GM23338 (cell line): ENCODE measurements at regions not wholly inside any gene's neighbourhood (a gene's known extent, or its start where the extent isn't known, plus 50 kb on each side); places are given as distances from the start of the nearest gene placed in this dataset.

ENCODE experiments used
- ATAC-seq: fragments of 200-7000 bp; cut with Tn5 transposase; 3 replicates; pipeline ENCODE4 v1.9.1; 2020
- DNase-seq: peaks from one replicate; pipeline ENCODE4 v3.0.0-alpha.2; 2015; ENCODE audit warnings: low spot score
- H2AFZ ChIP-seq: fragments of 200-600 bp; sonication (generic); 2 replicates; pipeline ENCODE4 v1.8.0; 2016; ENCODE audit warnings: antibody characterized with exemption, mild to moderate bottlenecking, moderate library complexity
- H3F3A ChIP-seq: fragments of 200-600 bp; sonication (generic); replicated peaks from 2 replicates; pipeline ENCODE4 v1.8.0; 2017; ENCODE audit warnings: antibody characterized with exemption, mixed run types, low read depth
- H3K27ac ChIP-seq: fragments of 200-600 bp; sonication (generic); 2 replicates; pipeline ENCODE4 v1.6.1; 2016; ENCODE audit warnings: low read depth
- H3K27me3 ChIP-seq: fragments of 200-600 bp; sonication (generic); 2 replicates; pipeline ENCODE4 v1.8.0; 2016; ENCODE audit warnings: mild to moderate bottlenecking, mixed run types, moderate library complexity; ENCODE audit not compliant: insufficient read depth
- H3K36me3 ChIP-seq: fragments of 200-600 bp; sonication (generic); 2 replicates; pipeline ENCODE4 v1.8.0; 2016; ENCODE audit warnings: mild to moderate bottlenecking; ENCODE audit not compliant: insufficient read depth
- H3K4me1 ChIP-seq: fragments of 200-600 bp; sonication (generic); 2 replicates; pipeline ENCODE4 v1.8.0; 2016; ENCODE audit warnings: mild to moderate bottlenecking, moderate library complexity; ENCODE audit not compliant: insufficient read depth
- H3K4me2 ChIP-seq: fragments of 200-600 bp; sonication (generic); 2 replicates; pipeline ENCODE4 v1.7.1; 2017; ENCODE audit warnings: mixed run types
- H3K4me3 ChIP-seq: fragments of 200-600 bp; sonication (generic); 2 replicates; pipeline ENCODE4 v1.6.1; 2016; ENCODE audit warnings: mixed run types
- H3K79me2 ChIP-seq: fragments of 200-600 bp; sonication (generic); replicated peaks from 2 replicates; pipeline ENCODE4 v1.8.0; 2017; ENCODE audit warnings: mild to moderate bottlenecking; ENCODE audit not compliant: insufficient read depth
- H3K9me2 ChIP-seq: fragments of 200-600 bp; sonication (generic); 2 replicates; pipeline ENCODE4 v1.8.0; 2017; ENCODE audit not compliant: insufficient read depth
- H4K20me1 ChIP-seq: fragments of 200-600 bp; sonication (generic); replicated peaks from 2 replicates; pipeline ENCODE4 v1.8.0; 2017; ENCODE audit warnings: mild to moderate bottlenecking; ENCODE audit not compliant: insufficient read depth
- H3K27ac Mint-ChIP-seq: 2 replicates; pipeline ENCODE4 v1.8.0; 2020; ENCODE audit warnings: inconsistent platforms, mild to moderate bottlenecking, moderate library complexity, mixed read lengths
- H3K27me3 Mint-ChIP-seq: 3 replicates; pipeline ENCODE4 v1.8.0; 2022; ENCODE audit warnings: low read depth, mild to moderate bottlenecking, moderate library complexity, mixed read lengths, inconsistent platforms; ENCODE audit not compliant: insufficient read depth, poor library complexity
- H3K36me3 Mint-ChIP-seq: 3 replicates; pipeline ENCODE4 v1.8.0; 2021; ENCODE audit warnings: low read depth, mild to moderate bottlenecking, inconsistent platforms, moderate library complexity, mixed read lengths
- H3K4me1 Mint-ChIP-seq: 3 replicates; pipeline ENCODE4 v1.8.0; 2020; ENCODE audit warnings: mild to moderate bottlenecking, inconsistent platforms, mixed read lengths
- H3K4me3 Mint-ChIP-seq: 3 replicates; pipeline ENCODE4 v1.8.0; 2021; ENCODE audit warnings: moderate library complexity, mild to moderate bottlenecking, inconsistent platforms, mixed read lengths
- H3K9me3 Mint-ChIP-seq: 3 replicates; pipeline ENCODE4 v1.8.0; 2020; ENCODE audit warnings: moderate library complexity, mild to moderate bottlenecking, inconsistent platforms, mixed read lengths
- CTCF ChIP-seq, 2 experiments: fragments of 200-600 bp in 1 of 2; sonication (generic) in 1 of 2; conservative IDR thresholded peaks; 2 replicates each; pipeline versions ENCODE4 v1.5.1 to v1.6.1; 2016 to 2017; ENCODE audit warnings: antibody characterized with exemption in 2 of 2, low read depth in 2 of 2, mild to moderate bottlenecking in 2 of 2, moderate library complexity in 1 of 2
- ETS1 ChIP-seq: IDR thresholded peaks from 2 replicates; pipeline ENCODE4 v1.6.1; 2016; ENCODE audit warnings: antibody characterized with exemption
- EZH2phosphoT487 ChIP-seq: fragments of 200-600 bp; sonication (generic); IDR thresholded peaks from one replicate; pipeline ENCODE4 v1.8.1; 2018; ENCODE audit warnings: antibody characterized with exemption; ENCODE audit not compliant: unreplicated experiment
- JUNB ChIP-seq: IDR thresholded peaks from one replicate; pipeline ENCODE4 v1.6.1; 2016; ENCODE audit warnings: antibody characterized with exemption; ENCODE audit not compliant: unreplicated experiment
- NANOG ChIP-seq: IDR thresholded peaks from 2 replicates; pipeline ENCODE4 v1.6.1; 2016; ENCODE audit warnings: antibody characterized with exemption, borderline replicate concordance
- POLR2AphosphoS5 ChIP-seq: IDR thresholded peaks from 2 replicates; pipeline ENCODE4 v1.6.1; 2016; ENCODE audit warnings: antibody characterized with exemption, low read depth
- STAT1 ChIP-seq: IDR thresholded peaks from one replicate; pipeline ENCODE4 v1.6.1; 2016; ENCODE audit warnings: antibody characterized with exemption; ENCODE audit not compliant: unreplicated experiment
- ZNF114 ChIP-seq: fragments of 250-450 bp; sonication (Bioruptor Pico); IDR thresholded peaks from 2 replicates; pipeline ENCODE4 v1.5.0; 2020; ENCODE audit warnings: mild to moderate bottlenecking, moderate library complexity
- ZNF331 ChIP-seq: fragments of 250-450 bp; sonication (Bioruptor Pico); IDR thresholded peaks from 2 replicates; pipeline ENCODE4 v1.5.0; 2020; ENCODE audit warnings: low read depth, mild to moderate bottlenecking, moderate library complexity
- ZNF462 ChIP-seq: fragments of 250-450 bp; sonication (Bioruptor Pico); IDR thresholded peaks from 2 replicates; pipeline ENCODE4 v1.5.0; 2020; ENCODE audit warnings: mild to moderate bottlenecking, moderate library complexity

- TF ChIP-seq CTCF (conservative IDR thresholded peaks at IDR 0.05; ENCODE audit: low read depth in 2 of 2) (no peak), NANOG (no peak), JUNB (no peak), ZNF114 (CRISPR knock-in tag) (no peak), ZNF331 (CRISPR knock-in tag) (no peak)
Measured at GRCh38 chr3:22358334-22358733, 607.3 kb upstream of the ZNF385D start (continued).

- Mint-ChIP-seq H3K9me3 (no peaks in the 10 kb centered on the region), H3K36me3 (no peaks in the 10 kb centered on the region), H3K27ac (no peak overlapping the region), H3K4me3 (no peak overlapping the region), H3K4me1 (no peaks in the 10 kb centered on the region), H3K27me3 (peaks cover 2% of the 10 kb centered on the region)
- Histone ChIP-seq H3K27ac (no peak overlapping the region), H3K4me1 (no peaks in the 10 kb centered on the region), H3K4me2 (no peak overlapping the region), H3K36me3 (no peaks in the 10 kb centered on the region), H4K20me1 (no peaks in the 10 kb centered on the region), H2AFZ (no peak overlapping the region), H3K9me2 (no peaks in the 10 kb centered on the region), H3K79me2 (no peaks in the 10 kb centered on the region), H3K27me3 (no peaks in the 10 kb centered on the region), H3K4me3 (no peak overlapping the region), H3F3A (no peaks in the 10 kb centered on the region)
- no peak for ATAC-seq
- DNase-seq: no peak
- TF ChIP-seq ZNF331 (CRISPR knock-in tag) (no peak), CTCF (conservative IDR thresholded peaks at IDR 0.05; ENCODE audit: low read depth in 2 of 2) (no peak), JUNB (no peak), ZNF114 (CRISPR knock-in tag) (no peak), ZNF462 (CRISPR knock-in tag) (no peak), STAT1 (no peak), NANOG (no peak), EZH2phosphoT487 (no peak), POLR2AphosphoS5 (no peak), ETS1 (no peak)
Measured at GRCh38 chr3:22360164-22360563, 609.2 kb upstream of the ZNF385D start.
